DND-41 (cell line): ENCODE measurements at regions not wholly inside any gene's neighbourhood (a gene's known extent, or its start where the extent isn't known, plus 50 kb on each side); places are given as distances from the start of the nearest gene placed in this dataset.
"Not testable (repeated sequence)": the region's sequence is repeated elsewhere in the genome, so short reads cannot be mapped to it uniquely, and the experiment has no call there.

ENCODE experiments used
- ATAC-seq: fragments of 200-7000 bp; cut with Tn5 transposase; 3 replicates; pipeline ENCODE4 v1.9.1; 2021; ENCODE audit warnings: low read depth; ENCODE audit not compliant: insufficient read depth
- DNase-seq: peaks from one replicate; pipeline ENCODE4 v3.0.0-alpha.2; 2020
- H2AFZ ChIP-seq: 2 replicates; pipeline ENCODE4 v1.6.0; 2012; ENCODE audit warnings: low read depth, low read length
- H3K27ac ChIP-seq: 2 replicates; pipeline ENCODE4 v1.5.1; 2012; ENCODE audit warnings: low read length, inconsistent platforms
- H3K27me3 ChIP-seq: fragments of 200-600 bp; sonication (generic); 2 replicates; pipeline ENCODE4 v1.6.0; 2012; ENCODE audit warnings: low read length, mild to moderate bottlenecking, inconsistent platforms; ENCODE audit not compliant: insufficient read depth, poor library complexity
- H3K36me3 ChIP-seq: 2 replicates; pipeline ENCODE4 v1.5.1; 2012; ENCODE audit warnings: low read length, inconsistent platforms; ENCODE audit not compliant: insufficient read depth
- H3K4me1 ChIP-seq: 2 replicates; pipeline ENCODE4 v1.5.1; 2012; ENCODE audit warnings: mild to moderate bottlenecking, low read length; ENCODE audit not compliant: insufficient read depth
- H3K4me2 ChIP-seq: 2 replicates; pipeline ENCODE4 v1.6.0; 2012; ENCODE audit warnings: mild to moderate bottlenecking, moderate library complexity, low read length, inconsistent platforms; ENCODE audit not compliant: insufficient read depth
- H3K4me3 ChIP-seq, 2 experiments: fragments of 200-600 bp in 1 of 2; shearing (Covaris generic) in 1 of 2; 2 replicates each; pipeline ENCODE4 v1.5.1; 2012 to 2016; ENCODE audit warnings: inconsistent platforms in 2 of 2, low read length in 2 of 2, mild to moderate bottlenecking in 2 of 2, low read depth in 1 of 2, moderate library complexity in 1 of 2
- H3K79me2 ChIP-seq: 2 replicates; pipeline ENCODE4 v1.6.0; 2012; ENCODE audit warnings: low read length, inconsistent platforms; ENCODE audit not compliant: insufficient read depth
- H3K9ac ChIP-seq: 2 replicates; pipeline ENCODE4 v1.6.0; 2012; ENCODE audit warnings: low read depth, mild to moderate bottlenecking, inconsistent platforms, low read length, moderate library complexity
- H3K9me3 ChIP-seq: 2 replicates; pipeline ENCODE4 v1.5.1; 2012; ENCODE audit warnings: low read length, moderate library complexity, mild to moderate bottlenecking, inconsistent platforms; ENCODE audit not compliant: insufficient read depth, severe bottlenecking
- H4K20me1 ChIP-seq: 2 replicates; pipeline ENCODE4 v1.6.0; 2012; ENCODE audit warnings: low read length; ENCODE audit not compliant: insufficient read depth
- EZH2 ChIP-seq: IDR thresholded peaks from 3 replicates; pipeline ENCODE4 v1.6.1; 2012; ENCODE audit warnings: borderline replicate concordance, low read depth, mild to moderate bottlenecking, moderate library complexity, low read length, inconsistent platforms; ENCODE audit not compliant: severe bottlenecking
- TF ChIP-seq, protein P1 (sequence below): IDR thresholded peaks from 2 replicates; pipeline ENCODE4 v1.5.1; 2012; ENCODE audit warnings: borderline replicate concordance, low read length, moderate library complexity, mild to moderate bottlenecking; ENCODE audit not compliant: poor library complexity, severe bottlenecking; ENCODE audit errors: extremely low read depth

DNA sequence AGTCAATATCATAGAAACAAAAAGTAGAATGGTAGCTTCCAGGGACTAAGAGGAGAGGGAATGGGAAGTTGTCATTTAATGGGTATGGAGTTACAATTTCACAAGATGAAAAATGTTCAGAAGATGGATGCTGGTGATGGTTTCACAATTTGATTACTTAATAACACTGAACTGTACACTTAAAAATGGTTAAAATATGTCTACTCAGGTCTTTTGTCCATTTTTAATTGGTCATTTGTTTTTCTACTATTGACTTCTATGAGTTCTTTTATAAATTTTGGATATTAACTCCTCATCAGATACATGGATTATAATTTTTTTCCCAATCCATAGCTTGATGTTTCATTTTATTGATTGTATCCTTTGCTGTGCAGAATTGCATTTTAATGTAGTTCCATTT, 275.5 kb downstream of the AKAIN1 start:
- H3K4me3 ChIP-seq: no peak overlapping the region
- TF ChIP-seq, protein P1, sequence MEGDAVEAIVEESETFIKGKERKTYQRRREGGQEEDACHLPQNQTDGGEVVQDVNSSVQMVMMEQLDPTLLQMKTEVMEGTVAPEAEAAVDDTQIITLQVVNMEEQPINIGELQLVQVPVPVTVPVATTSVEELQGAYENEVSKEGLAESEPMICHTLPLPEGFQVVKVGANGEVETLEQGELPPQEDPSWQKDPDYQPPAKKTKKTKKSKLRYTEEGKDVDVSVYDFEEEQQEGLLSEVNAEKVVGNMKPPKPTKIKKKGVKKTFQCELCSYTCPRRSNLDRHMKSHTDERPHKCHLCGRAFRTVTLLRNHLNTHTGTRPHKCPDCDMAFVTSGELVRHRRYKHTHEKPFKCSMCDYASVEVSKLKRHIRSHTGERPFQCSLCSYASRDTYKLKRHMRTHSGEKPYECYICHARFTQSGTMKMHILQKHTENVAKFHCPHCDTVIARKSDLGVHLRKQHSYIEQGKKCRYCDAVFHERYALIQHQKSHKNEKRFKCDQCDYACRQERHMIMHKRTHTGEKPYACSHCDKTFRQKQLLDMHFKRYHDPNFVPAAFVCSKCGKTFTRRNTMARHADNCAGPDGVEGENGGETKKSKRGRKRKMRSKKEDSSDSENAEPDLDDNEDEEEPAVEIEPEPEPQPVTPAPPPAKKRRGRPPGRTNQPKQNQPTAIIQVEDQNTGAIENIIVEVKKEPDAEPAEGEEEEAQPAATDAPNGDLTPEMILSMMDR: no peak
- TF ChIP-seq EZH2: no peak
- H3K9ac ChIP-seq: no peak overlapping the region
- no peaks in the 10 kb centered on the region for H3K27me3 ChIP-seq
- H3K36me3 ChIP-seq: no peaks in the 10 kb centered on the region
- no peaks in the 10 kb centered on the region for H3K4me1 ChIP-seq
- H4K20me1 ChIP-seq: no peaks in the 10 kb centered on the region
- ATAC-seq (no peak), DNase-seq (no peak)
- no peaks in the 10 kb centered on the region for H3K79me2 ChIP-seq
- no peak overlapping the region for H3K4me2 ChIP-seq
- H3K27ac ChIP-seq: no peak overlapping the region
- no peaks in the 10 kb centered on the region for H3K9me3 ChIP-seq
- H2AFZ ChIP-seq: no peak overlapping the region

DNA sequence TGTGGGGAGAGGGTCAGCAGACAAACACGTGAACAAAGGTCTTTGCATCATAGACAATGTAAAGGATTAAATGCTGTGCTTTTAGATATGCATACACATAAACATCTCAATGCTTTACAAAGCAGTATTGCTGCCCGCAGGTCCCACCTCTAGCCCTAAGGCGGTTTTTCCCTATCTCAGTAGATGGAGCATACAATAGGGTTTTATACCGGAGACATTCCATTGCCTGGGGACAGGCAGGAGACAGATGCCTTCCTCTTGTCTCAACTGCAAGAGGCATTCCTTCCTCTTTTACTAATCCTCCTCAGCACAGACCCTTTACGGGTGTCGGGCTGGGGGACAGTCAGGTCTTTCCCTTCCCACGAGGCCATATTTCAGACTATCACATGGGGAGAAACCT, 279.5 kb downstream of the AKAIN1 start:
- not testable (repeated sequence) for H4K20me1 ChIP-seq, H3K4me2 ChIP-seq, H3K27me3 ChIP-seq, H3K27ac ChIP-seq, H3K4me1 ChIP-seq, H3K36me3 ChIP-seq, H3K9ac ChIP-seq, H3K4me3 ChIP-seq, H3K9me3 ChIP-seq, H2AFZ ChIP-seq, DNase-seq, ATAC-seq, H3K79me2 ChIP-seq

DNA sequence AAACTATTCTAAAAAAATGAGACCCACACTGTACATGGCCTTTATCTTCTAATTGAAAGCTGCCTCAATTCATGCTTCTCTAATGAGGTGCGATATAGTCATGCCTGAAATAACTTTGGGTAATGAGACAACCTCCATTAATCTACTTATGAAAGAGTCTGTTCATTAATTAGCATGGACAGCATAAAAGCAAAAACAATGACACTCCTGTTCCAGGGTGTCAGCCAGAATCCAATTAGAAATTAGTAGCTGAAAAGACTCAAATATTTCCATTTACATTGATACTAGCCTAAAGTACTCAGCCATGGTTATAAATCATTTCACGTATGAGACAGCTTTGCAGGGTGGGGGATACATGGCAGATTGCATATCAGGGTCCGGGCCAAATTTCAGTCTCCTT, 288.7 kb downstream of the AKAIN1 start:
- no peak for ATAC-seq

DNA sequence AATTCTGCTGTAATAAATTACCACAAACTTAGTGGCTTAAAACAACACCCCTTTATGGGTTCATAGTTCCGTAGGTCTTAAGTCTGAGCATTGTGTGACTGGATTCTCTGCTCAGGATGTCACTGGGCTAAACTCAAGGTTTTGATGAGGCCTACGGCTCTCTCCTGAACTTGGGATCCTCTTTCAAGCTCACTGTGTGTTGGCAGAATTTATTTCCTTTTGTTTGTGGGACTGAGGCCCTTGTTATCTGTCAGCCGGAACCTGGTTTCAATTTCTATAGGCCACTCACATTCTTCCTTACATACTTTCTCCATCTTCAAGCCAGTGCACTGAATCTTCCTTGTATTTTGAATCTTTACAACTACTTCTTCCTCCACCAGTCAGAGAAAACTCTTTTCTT, 290.2 kb downstream of the AKAIN1 start:
- Histone ChIP-seq H3K9me3 (no peaks in the 10 kb centered on the region), H2AFZ (no peak overlapping the region), H3K27me3 (no peaks in the 10 kb centered on the region), H3K4me1 (no peaks in the 10 kb centered on the region), H3K4me2 (no peak overlapping the region), H3K79me2 (no peaks in the 10 kb centered on the region), H4K20me1 (no peaks in the 10 kb centered on the region), H3K36me3 (no peaks in the 10 kb centered on the region), H3K9ac (no peak overlapping the region), H3K27ac (no peak overlapping the region), H3K4me3 (no peak overlapping the region)
- no peak for DNase-seq
- TF ChIP-seq EZH2: no peak
- TF ChIP-seq, protein P1: no peak
- ATAC-seq: no peak

More for the DNA sequence above, 288.7 kb downstream of the AKAIN1 start:
- H3K36me3 ChIP-seq: no peaks in the 10 kb centered on the region
- no peak overlapping the region for H2AFZ ChIP-seq
- H3K4me3 ChIP-seq: no peak overlapping the region
- H3K79me2 ChIP-seq: no peaks in the 10 kb centered on the region
- H4K20me1 ChIP-seq: no peaks in the 10 kb centered on the region
- no peak overlapping the region for H3K27ac ChIP-seq
- no peak overlapping the region for H3K9ac ChIP-seq
- no peaks in the 10 kb centered on the region for H3K4me1 ChIP-seq
- DNase-seq: no peak
- no peak overlapping the region for H3K4me2 ChIP-seq
- TF ChIP-seq EZH2: no peak
- TF ChIP-seq, protein P1: no peak
- no peaks in the 10 kb centered on the region for H3K27me3 ChIP-seq
- no peaks in the 10 kb centered on the region for H3K9me3 ChIP-seq
